Naive thymus-derived CD8-positive, alpha-beta T cell (primary cell): ENCODE measurements at regions not wholly inside any gene's neighbourhood (a gene's known extent, or its start where the extent isn't known, plus 50 kb on each side); places are given as distances from the start of the nearest gene placed in this dataset.
"Not testable (repeated sequence)": the region's sequence is repeated elsewhere in the genome, so short reads cannot be mapped to it uniquely, and the experiment has no call there.

Source experiments
- ATAC-seq, 2 donors: fragments of 150-1000 bp; cut with Tn5 transposase in 1 of 2; sonication (Bioruptor Pico), chemical (Tn5 transposase) in 1 of 2; 1 replicate in 1 of 2; 2 replicates in 1 of 2; pipeline ENCODE4 v1.10.0; 2021; ENCODE audit warnings: mild to moderate bottlenecking in 2 of 2, moderate library complexity in 2 of 2
- POLR2A ChIA-PET: fragments of 350-600 bp; sonication (Branson Sonifier 250); formaldehyde crosslinking; loops from one replicate; lab custom pipeline; 2021; ENCODE audit warnings: antibody characterized with exemption; lab: Charles Lee
- DNase-seq, 10 donors: peaks; one replicate each; pipeline versions ENCODE4 v3.0.0 to v3.0.0-alpha.2; 2020 to 2022
- H3K27ac Mint-ChIP-seq, 10 donors: one replicate each; pipeline ENCODE4 v1.8.0; 2020 to 2022; ENCODE audit warnings: mild to moderate bottlenecking in 10 of 10, mixed read lengths in 10 of 10, moderate library complexity in 4 of 10, inconsistent platforms in 1 of 10
- H3K27me3 Mint-ChIP-seq, 5 donors: one replicate each; pipeline ENCODE4 v1.8.0; 2021 to 2022; ENCODE audit warnings: mixed read lengths in 5 of 5
- H3K36me3 Mint-ChIP-seq, 3 donors: one replicate each; pipeline ENCODE4 v1.8.0; 2020 to 2022; ENCODE audit warnings: mixed read lengths in 3 of 3, mild to moderate bottlenecking in 2 of 3, inconsistent platforms in 1 of 3
- H3K4me1 Mint-ChIP-seq, 4 donors: one replicate each; pipeline ENCODE4 v1.8.0; 2021 to 2022; ENCODE audit warnings: mixed read lengths in 4 of 4
- H3K4me3 Mint-ChIP-seq, 10 donors: one replicate each; pipeline ENCODE4 v1.8.0; 2020 to 2022; ENCODE audit warnings: mild to moderate bottlenecking in 10 of 10, mixed read lengths in 10 of 10, moderate library complexity in 6 of 10, inconsistent platforms in 1 of 10
- H3K9me3 Mint-ChIP-seq, 9 donors: one replicate each; pipeline ENCODE4 v1.8.0; 2020 to 2022; ENCODE audit warnings: mixed read lengths in 9 of 9, mild to moderate bottlenecking in 3 of 9, inconsistent platforms in 1 of 9, moderate library complexity in 1 of 9

- peaks cover 0 to 19% (median 19%) of the 10 kb centered on the region in 3 donors for H3K36me3 Mint-ChIP-seq
- DNase-seq, ATAC-seq, H3K27me3 Mint-ChIP-seq, H3K27ac Mint-ChIP-seq, POLR2A ChIA-PET, H3K4me1 Mint-ChIP-seq, H3K9me3 Mint-ChIP-seq, H3K4me3 Mint-ChIP-seq: not testable (repeated sequence)
These were observed 58.7 kb downstream of the POU5F2 start for GRCh38 chr5:93682471-93683404.

- peaks cover 0 to 2% (median 0%) of the 10 kb centered on the region in 9 donors for H3K9me3 Mint-ChIP-seq
- no peaks in the 10 kb centered on the region for H3K27me3 Mint-ChIP-seq
- peaks cover 0 to 17% (median 15%) of the 10 kb centered on the region in 3 donors for H3K36me3 Mint-ChIP-seq
- peaks cover 0 to 1% (median 0%) of the 10 kb centered on the region in 4 donors for H3K4me1 Mint-ChIP-seq
- DNase-seq = no peak
- POLR2A ChIA-PET = no interaction called here
- H3K27ac Mint-ChIP-seq = no peak overlapping the region
- ATAC-seq = no peak
- H3K4me3 Mint-ChIP-seq = no peak overlapping the region
These were observed 60.0 kb downstream of the POU5F2 start for GRCh38 chr5:93681432-93681831.

DNA sequence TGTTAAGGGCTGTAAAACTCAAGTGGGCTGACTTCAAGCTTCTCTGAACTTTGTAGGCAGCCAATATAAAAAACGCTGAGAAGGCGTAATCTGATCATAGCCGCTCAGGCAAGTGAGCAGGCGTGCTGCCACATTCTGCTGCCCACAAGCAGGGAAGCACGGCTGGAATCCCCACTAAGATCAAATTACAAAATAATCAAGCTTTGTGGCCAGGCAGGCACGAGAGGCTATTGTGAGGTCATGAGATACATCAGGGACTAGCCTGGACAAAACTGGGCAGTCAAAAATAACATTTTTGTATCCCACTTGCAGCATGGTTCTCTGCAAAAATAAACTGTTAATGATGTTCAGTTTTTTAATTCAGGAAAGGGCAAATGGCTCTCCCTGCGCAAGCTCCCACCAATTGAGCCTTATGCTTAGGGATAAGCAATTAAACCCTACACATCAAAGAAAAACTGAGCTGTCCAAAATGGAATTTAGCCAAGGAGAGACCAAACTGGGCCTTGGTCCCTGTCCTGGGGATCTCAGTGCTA is 64.0 kb downstream of the POU5F2 start:
- Mint-ChIP-seq H3K27me3 (no peaks in the 10 kb centered on the region), H3K36me3 (peaks cover 5 to 17% (median 13%) of the 10 kb centered on the region in 3 donors), H3K4me3 (no peak overlapping the region), H3K27ac (no peak overlapping the region), H3K9me3 (no peaks in the 10 kb centered on the region), H3K4me1 (peaks cover 0 to 8% (median 0%) of the 10 kb centered on the region in 4 donors)
- POLR2A ChIA-PET = no interaction called here
- ATAC-seq (no peak), DNase-seq (no peak)

DNA sequence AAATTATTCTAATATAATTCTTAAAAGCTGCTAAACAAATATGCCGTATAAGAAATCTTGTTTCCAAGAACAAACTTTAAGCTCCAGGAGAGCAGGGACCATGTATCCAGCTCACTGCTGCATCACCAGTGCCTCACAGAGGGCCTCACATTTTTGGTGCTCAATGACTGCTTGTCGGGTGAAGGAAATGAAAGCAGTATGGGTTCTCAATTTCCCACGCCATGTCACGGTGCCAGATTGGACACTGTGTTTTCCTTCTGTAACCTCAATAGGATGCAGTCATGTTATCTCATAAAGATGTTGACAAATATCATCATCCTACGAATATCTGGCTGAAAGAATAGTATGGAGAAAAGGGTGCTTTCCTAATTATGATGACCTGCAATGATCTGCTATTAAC is 64.7 kb downstream of the POU5F2 start:
- H3K4me1 Mint-ChIP-seq = peaks cover 0 to 8% (median 0%) of the 10 kb centered on the region in 4 donors
- no peak for DNase-seq
- H3K4me3 Mint-ChIP-seq = no peak overlapping the region
- H3K27ac Mint-ChIP-seq = no peak overlapping the region
- no peak for ATAC-seq
- POLR2A ChIA-PET = no interaction called here
- H3K36me3 Mint-ChIP-seq = peaks cover 5 to 21% (median 13%) of the 10 kb centered on the region in 3 donors
- H3K27me3 Mint-ChIP-seq = no peaks in the 10 kb centered on the region
- no peaks in the 10 kb centered on the region for H3K9me3 Mint-ChIP-seq

GRCh38 chr5:93675460-93676450 is 65.6 kb downstream of the POU5F2 start:
- ATAC-seq (no peak), DNase-seq (no peak)
- no peaks in the 10 kb centered on the region for H3K9me3 Mint-ChIP-seq
- POLR2A ChIA-PET = no interaction called here
- peaks cover 5 to 23% (median 13%) of the 10 kb centered on the region in 3 donors for H3K36me3 Mint-ChIP-seq
- H3K27ac Mint-ChIP-seq = no peak overlapping the region
- no peak overlapping the region for H3K4me3 Mint-ChIP-seq
- peaks cover 0 to 8% (median 0%) of the 10 kb centered on the region in 4 donors for H3K4me1 Mint-ChIP-seq
- no peaks in the 10 kb centered on the region for H3K27me3 Mint-ChIP-seq

DNA sequence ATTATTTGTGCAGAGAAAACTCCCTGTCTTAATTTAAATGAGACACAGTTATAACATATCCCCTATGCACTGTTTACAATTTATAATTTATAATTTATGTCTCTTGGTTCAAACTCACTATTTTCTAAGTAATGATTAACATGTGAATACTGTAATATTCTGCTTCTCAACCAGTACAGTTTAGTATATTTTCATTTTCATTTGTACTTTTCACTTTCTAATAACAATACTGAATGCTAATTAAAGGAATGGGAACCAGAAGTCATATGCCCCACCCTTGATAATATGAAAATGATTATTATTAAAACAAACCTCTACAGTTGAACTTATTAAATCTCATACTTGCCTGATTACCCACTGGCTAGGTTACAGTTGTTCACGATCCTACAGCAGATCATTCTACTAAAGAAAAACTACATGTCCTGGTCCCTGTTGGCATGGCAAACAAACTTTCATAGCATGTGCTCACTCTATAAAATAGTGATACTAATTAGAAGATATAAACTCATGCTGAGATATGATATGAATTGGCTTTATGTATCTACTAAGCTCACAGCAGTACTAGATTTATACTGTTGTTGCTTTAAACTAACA is 66.4 kb downstream of the POU5F2 start:
- Mint-ChIP-seq H3K27me3 (no peaks in the 10 kb centered on the region), H3K36me3 (peaks cover 5 to 28% (median 14%) of the 10 kb centered on the region in 3 donors), H3K4me1 (peaks cover 0 to 8% (median 2%) of the 10 kb centered on the region in 4 donors), H3K4me3 (no peak overlapping the region), H3K27ac (no peak overlapping the region), H3K9me3 (no peaks in the 10 kb centered on the region)
- DNase-seq (no peak), ATAC-seq (no peak)
- POLR2A ChIA-PET = no interaction called here

DNA sequence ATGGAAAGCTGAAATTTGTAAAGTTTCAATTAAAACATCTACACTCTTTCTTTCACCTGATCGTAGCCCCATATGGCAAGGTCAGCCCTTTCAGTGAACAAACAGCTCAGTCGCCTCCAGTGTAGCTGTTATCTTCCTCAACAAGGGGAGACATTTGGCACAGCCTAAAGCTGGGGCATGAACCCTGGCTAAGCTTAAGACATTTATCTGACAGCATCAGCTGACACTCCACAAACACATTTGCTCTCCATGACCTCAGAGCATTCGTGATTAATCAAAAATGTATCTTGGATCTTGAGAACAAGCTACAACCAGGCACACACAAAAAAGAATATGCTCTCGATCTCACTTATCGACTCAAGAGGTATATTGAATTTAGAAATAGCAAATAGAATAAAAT is 67.3 kb downstream of the POU5F2 start:
- no peak overlapping the region for H3K27ac Mint-ChIP-seq
- no peaks in the 10 kb centered on the region for H3K27me3 Mint-ChIP-seq
- H3K4me1 Mint-ChIP-seq = peaks cover 0 to 8% (median 3%) of the 10 kb centered on the region in 4 donors
- no peaks in the 10 kb centered on the region for H3K9me3 Mint-ChIP-seq
- peaks cover 5 to 26% (median 12%) of the 10 kb centered on the region in 3 donors for H3K36me3 Mint-ChIP-seq
- no peak overlapping the region for H3K4me3 Mint-ChIP-seq
- ATAC-seq (no peak), DNase-seq (no peak)
- POLR2A ChIA-PET = no interaction called here

DNA sequence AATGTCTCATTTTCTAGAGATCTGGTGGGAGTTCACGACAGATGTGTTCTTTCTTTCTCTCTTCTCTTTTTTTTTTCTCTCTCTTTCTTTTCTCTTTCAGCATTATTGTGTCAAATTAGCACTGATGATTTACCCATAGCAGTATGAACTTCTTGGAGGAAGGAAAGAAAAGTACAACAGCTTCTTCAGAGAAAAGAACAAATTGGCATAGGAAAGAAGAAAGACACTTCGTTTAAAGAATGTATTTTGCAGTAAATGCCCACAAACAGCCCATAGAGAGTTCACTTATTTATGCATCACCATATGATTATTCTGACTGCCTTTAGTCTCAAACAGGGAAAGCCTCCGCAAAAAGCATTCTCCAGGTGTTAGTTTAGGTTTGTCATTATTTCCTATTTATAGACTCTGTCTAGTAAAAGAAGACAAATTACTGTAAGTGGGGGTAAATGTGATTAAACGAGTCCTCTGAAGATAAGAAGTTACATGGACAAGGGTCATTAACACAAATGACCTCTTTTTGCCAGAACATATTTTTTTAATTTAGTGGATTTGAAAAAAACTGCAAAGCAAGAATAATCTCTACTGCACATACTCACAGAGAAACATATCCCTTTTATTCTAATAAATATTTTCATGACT is 68.0 kb downstream of the POU5F2 start:
- ATAC-seq (no peak), DNase-seq (no peak)
- no peaks in the 10 kb centered on the region for H3K9me3 Mint-ChIP-seq
- H3K27me3 Mint-ChIP-seq = no peaks in the 10 kb centered on the region
- POLR2A ChIA-PET = no interaction called here
- H3K4me3 Mint-ChIP-seq = no peak overlapping the region
- peaks cover 0 to 8% (median 3%) of the 10 kb centered on the region in 4 donors for H3K4me1 Mint-ChIP-seq
- no peak overlapping the region for H3K27ac Mint-ChIP-seq
- H3K36me3 Mint-ChIP-seq = peaks cover 5 to 25% (median 14%) of the 10 kb centered on the region in 3 donors

GRCh38 chr5:93665648-93666047 is 75.8 kb downstream of the POU5F2 start:
- H3K4me3 Mint-ChIP-seq = no peak overlapping the region
- H3K27ac Mint-ChIP-seq = no peak overlapping the region
- POLR2A ChIA-PET = no interaction called here
- peaks cover 7 to 24% (median 19%) of the 10 kb centered on the region in 3 donors for H3K36me3 Mint-ChIP-seq
- ATAC-seq (no peak), DNase-seq (no peak)
- H3K4me1 Mint-ChIP-seq = peaks cover 0 to 8% (median under 1%) of the 10 kb centered on the region in 4 donors
- no peaks in the 10 kb centered on the region for H3K27me3 Mint-ChIP-seq
- H3K9me3 Mint-ChIP-seq = no peaks in the 10 kb centered on the region

GRCh38 chr5:93660677-93661076 is 77.7 kb downstream of the NR2F1 start:
- Mint-ChIP-seq H3K9me3 (no peaks in the 10 kb centered on the region), H3K27ac (no peak overlapping the region), H3K27me3 (no peaks in the 10 kb centered on the region), H3K36me3 (peaks cover 7 to 19% (median 14%) of the 10 kb centered on the region in 3 donors), H3K4me3 (no peak overlapping the region), H3K4me1 (peaks cover 0 to 2% (median 0%) of the 10 kb centered on the region in 4 donors)
- no peak for DNase-seq
- POLR2A ChIA-PET = interaction anchor here (0.5 kb wide), 1 partner anchor 29 kb away, joined by 3 read pairs; no protein-coding TSS in a partner anchor
- no peak for ATAC-seq

GRCh38 chr5:93658044-93658443 is 75.0 kb downstream of the NR2F1 start:
- POLR2A ChIA-PET = no interaction called here
- H3K9me3 Mint-ChIP-seq = no peaks in the 10 kb centered on the region

GRCh38 chr5:93654676-93655075 is 71.7 kb downstream of the NR2F1 start:
- H3K9me3 Mint-ChIP-seq = no peaks in the 10 kb centered on the region
- no peak overlapping the region for H3K4me3 Mint-ChIP-seq
- DNase-seq = no peak
- peaks cover 0 to 11% (median 10%) of the 10 kb centered on the region in 3 donors for H3K36me3 Mint-ChIP-seq
- no peak for ATAC-seq
- POLR2A ChIA-PET = no interaction called here
- peaks cover 0 to 8% (median 2%) of the 10 kb centered on the region in 4 donors for H3K4me1 Mint-ChIP-seq
- no peak overlapping the region for H3K27ac Mint-ChIP-seq
- H3K27me3 Mint-ChIP-seq = no peaks in the 10 kb centered on the region

More at GRCh38 chr5:93658044-93658443, 75.0 kb downstream of the NR2F1 start:
- DNase-seq (no peak), ATAC-seq (no peak)
- Mint-ChIP-seq H3K4me1 (peaks cover 0 to 2% (median 0%) of the 10 kb centered on the region in 4 donors), H3K27ac (no peak overlapping the region), H3K4me3 (no peak overlapping the region), H3K36me3 (peaks cover 1 to 27% (median 14%) of the 10 kb centered on the region in 3 donors), H3K27me3 (no peaks in the 10 kb centered on the region)
